Esophagus squamous epithelium (tissue), 5 donors: ENCODE measurements at regions not wholly inside any gene's neighbourhood (a gene's known extent, or its start where the extent isn't known, plus 50 kb on each side); places are given as distances from the start of the nearest gene placed in this dataset.

Source experiments
- DNase-seq: peaks from one replicate; lab custom pipeline; 2025; lab: John Stamatoyannopoulos, UW
- H3K27ac ChIP-seq, 4 donors: fragments of 200-600 bp; sonication (generic); one replicate each; pipeline ENCODE4 v1.5.1; 2016 to 2019; ENCODE audit warnings: mild to moderate bottlenecking in 1 of 4
- H3K27me3 ChIP-seq, 4 donors: fragments of 200-600 bp; sonication (generic); 1 replicate in 3 of 4; 2 replicates in 1 of 4; pipeline versions ENCODE4 v1.5.1 to v1.6.0; 2017 to 2021; ENCODE audit warnings: antibody characterized with exemption in 1 of 4
- H3K36me3 ChIP-seq, 3 donors: fragments of 200-600 bp; sonication (generic); one replicate each; pipeline ENCODE4 v1.5.1; 2016 to 2019
- H3K4me1 ChIP-seq, 3 donors: fragments of 200-600 bp; sonication (generic); one replicate each; pipeline ENCODE4 v1.5.1; 2017 to 2019
- H3K4me3 ChIP-seq, 4 donors: fragments of 200-600 bp; sonication (generic); 1 replicate in 3 of 4; 2 replicates in 1 of 4; pipeline ENCODE4 v1.5.1; 2016 to 2019; ENCODE audit warnings: mild to moderate bottlenecking in 2 of 4, moderate library complexity in 1 of 4
- H3K9me3 ChIP-seq, 3 donors: fragments of 200-600 bp; sonication (generic); one replicate each; pipeline ENCODE4 v1.5.1; 2016 to 2019
- POLR2A ChIP-seq, 4 donors: fragments of 450-650 bp; IDR thresholded peaks; one replicate each; pipeline ENCODE4 v1.6.1; 2017; ENCODE audit warnings: antibody characterized with exemption in 4 of 4, mild to moderate bottlenecking in 4 of 4, moderate library complexity in 3 of 4
- WGBS, 2 donors: methylation state at CpG; one replicate each; pipeline ENCODE4 v1.1.5; 2018; 5-methylcytosine and 5-hydroxymethylcytosine counted together
- intact Hi-C: fragments of 100-400 bp; cut with DNase I; formaldehyde crosslinking; loops from one replicate; pipeline ENCODE4 v1.15.0; 2022
- TF ChIP-seq, protein P1 (sequence below), 6 experiments: fragments of 450-650 bp in 4 of 6; fragments of 200-600 bp in 2 of 6; sonication (generic) in 2 of 6; IDR thresholded peaks; one replicate each; pipeline ENCODE4 v1.5.1; 2016 to 2019; ENCODE audit warnings: antibody characterized with exemption in 6 of 6, mild to moderate bottlenecking in 4 of 6, moderate library complexity in 4 of 6
- donor health status: DM: yes; HTN: yes; CAD: no.

GRCh38 chr5:123949043-123949804, 437.2 kb downstream of the CSNK1G3 start:
- no peaks in the 10 kb centered on the region for H3K27me3 ChIP-seq
- no peaks in the 10 kb centered on the region for H3K36me3 ChIP-seq
- TF ChIP-seq POLR2A (IDR thresholded peaks at IDR 0.05), result no peak
- TF ChIP-seq, protein P1, sequence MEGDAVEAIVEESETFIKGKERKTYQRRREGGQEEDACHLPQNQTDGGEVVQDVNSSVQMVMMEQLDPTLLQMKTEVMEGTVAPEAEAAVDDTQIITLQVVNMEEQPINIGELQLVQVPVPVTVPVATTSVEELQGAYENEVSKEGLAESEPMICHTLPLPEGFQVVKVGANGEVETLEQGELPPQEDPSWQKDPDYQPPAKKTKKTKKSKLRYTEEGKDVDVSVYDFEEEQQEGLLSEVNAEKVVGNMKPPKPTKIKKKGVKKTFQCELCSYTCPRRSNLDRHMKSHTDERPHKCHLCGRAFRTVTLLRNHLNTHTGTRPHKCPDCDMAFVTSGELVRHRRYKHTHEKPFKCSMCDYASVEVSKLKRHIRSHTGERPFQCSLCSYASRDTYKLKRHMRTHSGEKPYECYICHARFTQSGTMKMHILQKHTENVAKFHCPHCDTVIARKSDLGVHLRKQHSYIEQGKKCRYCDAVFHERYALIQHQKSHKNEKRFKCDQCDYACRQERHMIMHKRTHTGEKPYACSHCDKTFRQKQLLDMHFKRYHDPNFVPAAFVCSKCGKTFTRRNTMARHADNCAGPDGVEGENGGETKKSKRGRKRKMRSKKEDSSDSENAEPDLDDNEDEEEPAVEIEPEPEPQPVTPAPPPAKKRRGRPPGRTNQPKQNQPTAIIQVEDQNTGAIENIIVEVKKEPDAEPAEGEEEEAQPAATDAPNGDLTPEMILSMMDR (IDR thresholded peaks at IDR 0.05), result no peak
- H3K9me3 ChIP-seq, result no peaks in the 10 kb centered on the region
- no peak overlapping the region for H3K27ac ChIP-seq
- no peaks in the 10 kb centered on the region for H3K4me1 ChIP-seq
- intact Hi-C loops, result no loop called here
- 60 to 86% methylated on average over 1 to 2 of the region's 32 CpGs for WGBS, 2 donors
- H3K4me3 ChIP-seq, result no peak overlapping the region
- no peak for DNase-seq

GRCh38 chr5:123947797-123948196, 435.8 kb downstream of the CSNK1G3 start:
- TF ChIP-seq, protein P1 (IDR thresholded peaks at IDR 0.05), result no peak
- no peak for TF ChIP-seq POLR2A (IDR thresholded peaks at IDR 0.05)
- H3K9me3 ChIP-seq, result no peaks in the 10 kb centered on the region
- H3K4me1 ChIP-seq, result no peaks in the 10 kb centered on the region
- intact Hi-C loops, result no loop called here
- no peak overlapping the region for H3K27ac ChIP-seq
- 89 to 93% methylated on average over 2 of the region's 2 CpGs for WGBS, 2 donors
- DNase-seq, result no peak
- no peak overlapping the region for H3K4me3 ChIP-seq
- H3K36me3 ChIP-seq, result no peaks in the 10 kb centered on the region
- H3K27me3 ChIP-seq, result no peaks in the 10 kb centered on the region

GRCh38 chr5:123945548-123945947, 433.6 kb downstream of the CSNK1G3 start:
- Histone ChIP-seq H3K4me3 (no peak overlapping the region), H3K4me1 (no peaks in the 10 kb centered on the region), H3K36me3 (no peaks in the 10 kb centered on the region), H3K27me3 (no peaks in the 10 kb centered on the region), H3K27ac (no peak overlapping the region), H3K9me3 (peaks cover 0 to 17% (median 4%) of the 10 kb centered on the region in 3 donors)
- TF ChIP-seq, protein P1 (IDR thresholded peaks at IDR 0.05), result no peak
- TF ChIP-seq POLR2A (IDR thresholded peaks at IDR 0.05), result no peak
- DNase-seq, result no peak
- intact Hi-C loops, result no loop called here
- WGBS, 2 donors, result 71 to 84% methylated on average over 1 of the region's 1 CpG

- no peaks in the 10 kb centered on the region for H3K36me3 ChIP-seq
- DNase-seq, result no peak
- intact Hi-C loops, result no loop called here
These were observed 431.2 kb downstream of the CSNK1G3 start for GRCh38 chr5:123943151-123943550.

GRCh38 chr5:123940416-123940815, 428.4 kb downstream of the CSNK1G3 start:
- no peak for DNase-seq
- intact Hi-C loops, result no loop called here
- H3K4me1 ChIP-seq, result no peaks in the 10 kb centered on the region
- peaks cover 0 to 36% (median 10%) of the 10 kb centered on the region in 3 donors for H3K9me3 ChIP-seq
- H3K27ac ChIP-seq, result no peak overlapping the region
- no peaks in the 10 kb centered on the region for H3K27me3 ChIP-seq
- H3K4me3 ChIP-seq, result no peak overlapping the region
- TF ChIP-seq POLR2A (IDR thresholded peaks at IDR 0.05), result no peak
- TF ChIP-seq, protein P1 (IDR thresholded peaks at IDR 0.05), result no peak
- H3K36me3 ChIP-seq, result no peaks in the 10 kb centered on the region

More at GRCh38 chr5:123943151-123943550, 431.2 kb downstream of the CSNK1G3 start:
- no peak overlapping the region for H3K27ac ChIP-seq
- peaks cover 0 to 18% (median 4%) of the 10 kb centered on the region in 3 donors for H3K9me3 ChIP-seq
- H3K4me1 ChIP-seq, result no peaks in the 10 kb centered on the region
- H3K27me3 ChIP-seq, result no peaks in the 10 kb centered on the region
- H3K4me3 ChIP-seq, result no peak overlapping the region
- no peak for TF ChIP-seq POLR2A (IDR thresholded peaks at IDR 0.05)
